Fibroblast of lung (primary cell): ENCODE measurements at regions not wholly inside any gene's neighbourhood (a gene's known extent, or its start where the extent isn't known, plus 50 kb on each side); places are given as distances from the start of the nearest gene placed in this dataset.

ENCODE experiments used
- DNase-seq, 2 donors: peaks; one replicate each; pipeline versions ENCODE4 v3.0.0 to v3.0.0-alpha.2; 2010; ENCODE audit warnings: low read depth in 2 of 2
- H2AFZ ChIP-seq: 2 replicates; pipeline ENCODE4 v1.5.1; 2012; ENCODE audit warnings: low read length, control low read depth, inconsistent platforms
- H3K27ac ChIP-seq: 2 replicates; pipeline ENCODE4 v1.5.1; 2011; ENCODE audit warnings: low read length, control low read depth; ENCODE audit not compliant: insufficient read depth
- H3K27me3 ChIP-seq: 2 replicates; pipeline ENCODE4 v1.5.1; 2011; ENCODE audit warnings: mild to moderate bottlenecking, low read length; ENCODE audit not compliant: control insufficient read depth, insufficient read depth
- H3K36me3 ChIP-seq: 2 replicates; pipeline ENCODE4 v1.5.1; 2011; ENCODE audit warnings: low read length; ENCODE audit not compliant: control insufficient read depth, insufficient read depth
- H3K4me1 ChIP-seq: 2 replicates; pipeline ENCODE4 v1.5.1; 2011; ENCODE audit warnings: low read length; ENCODE audit not compliant: control insufficient read depth, insufficient read depth; ENCODE audit errors: extremely low read depth
- H3K4me2 ChIP-seq: 2 replicates; pipeline ENCODE4 v1.5.1; 2011; ENCODE audit warnings: low read length, control low read depth; ENCODE audit not compliant: insufficient read depth; ENCODE audit errors: extremely low read depth
- H3K4me3 ChIP-seq, 4 experiments: fragments of 200-600 bp in 1 of 4; sonication (generic) in 1 of 4; replicated peaks in 1 of 4; 2 replicates each; pipeline ENCODE4 v1.5.1; 2011 to 2016; ENCODE audit warnings: low read length in 4 of 4, low read depth in 3 of 4, mild to moderate bottlenecking in 3 of 4, control low read depth in 2 of 4, inconsistent platforms in 1 of 4, mixed read lengths in 1 of 4; ENCODE audit not compliant: insufficient read depth in 1 of 4; ENCODE audit errors: control extremely low read depth in 1 of 4
- H3K79me2 ChIP-seq: 2 replicates; pipeline ENCODE4 v1.5.1; 2012; ENCODE audit warnings: mild to moderate bottlenecking, low read length, inconsistent platforms; ENCODE audit not compliant: control insufficient read depth, insufficient read depth
- H3K9ac ChIP-seq: 2 replicates; pipeline ENCODE4 v1.5.1; 2011; ENCODE audit warnings: mild to moderate bottlenecking, low read length, control low read depth; ENCODE audit not compliant: insufficient read depth
- H3K9me3 ChIP-seq: 2 replicates; pipeline ENCODE4 v1.5.1; 2012; ENCODE audit warnings: low read depth, low read length; ENCODE audit not compliant: control insufficient read depth, insufficient read depth
- H4K20me1 ChIP-seq: 2 replicates; pipeline ENCODE4 v1.5.1; 2011; ENCODE audit warnings: low read length; ENCODE audit not compliant: control insufficient read depth, insufficient read depth; ENCODE audit errors: extremely low read depth
- EZH2 ChIP-seq: IDR thresholded peaks from 2 replicates; pipeline ENCODE4 v1.5.1; 2012; ENCODE audit warnings: low read length, control low read depth, mild to moderate bottlenecking; ENCODE audit errors: missing control alignments
- TF ChIP-seq, protein P1 (sequence below), 2 donors: IDR thresholded peaks in 1 of 2; conservative IDR thresholded peaks in 1 of 2; 1 replicate in 1 of 2; 2 replicates in 1 of 2; pipeline ENCODE4 v1.5.1; 2011 to 2012; ENCODE audit warnings: low read length in 2 of 2, control low read depth in 1 of 2, inconsistent platforms in 1 of 2, low read depth in 1 of 2, mild to moderate bottlenecking in 1 of 2

DNA sequence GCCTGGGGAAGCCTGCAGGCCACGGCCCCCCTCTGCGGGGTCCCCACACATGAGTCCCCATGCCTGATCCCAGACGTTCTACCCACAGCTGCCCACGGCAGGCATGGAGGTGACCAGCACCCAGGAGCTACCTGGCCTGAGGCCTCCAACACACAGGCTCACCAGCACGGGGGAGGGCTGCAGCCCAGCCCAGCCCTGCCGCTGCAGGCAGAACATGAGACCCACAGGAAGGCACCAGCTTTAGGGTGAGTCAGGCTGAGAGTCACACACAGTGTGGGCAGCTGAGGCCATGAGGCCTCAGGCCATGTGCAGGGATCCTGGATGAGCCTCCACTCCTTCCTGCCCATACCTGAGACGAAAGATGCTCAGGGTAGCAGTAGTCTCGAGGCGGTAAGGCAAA, 121.1 kb downstream of the PSMG1 start:
- Histone ChIP-seq H3K9me3 (no peaks in the 10 kb centered on the region), H3K4me2 (no peak overlapping the region), H3K4me3 (no peak overlapping the region), H3K4me1 (no peaks in the 10 kb centered on the region), H3K79me2 (no peaks in the 10 kb centered on the region), H2AFZ (no peak overlapping the region), H3K27ac (no peak overlapping the region), H3K27me3 (no peaks in the 10 kb centered on the region), H4K20me1 (no peaks in the 10 kb centered on the region), H3K9ac (no peak overlapping the region), H3K36me3 (no peaks in the 10 kb centered on the region)
- no peak for DNase-seq
- no peak for TF ChIP-seq EZH2
- TF ChIP-seq, protein P1, sequence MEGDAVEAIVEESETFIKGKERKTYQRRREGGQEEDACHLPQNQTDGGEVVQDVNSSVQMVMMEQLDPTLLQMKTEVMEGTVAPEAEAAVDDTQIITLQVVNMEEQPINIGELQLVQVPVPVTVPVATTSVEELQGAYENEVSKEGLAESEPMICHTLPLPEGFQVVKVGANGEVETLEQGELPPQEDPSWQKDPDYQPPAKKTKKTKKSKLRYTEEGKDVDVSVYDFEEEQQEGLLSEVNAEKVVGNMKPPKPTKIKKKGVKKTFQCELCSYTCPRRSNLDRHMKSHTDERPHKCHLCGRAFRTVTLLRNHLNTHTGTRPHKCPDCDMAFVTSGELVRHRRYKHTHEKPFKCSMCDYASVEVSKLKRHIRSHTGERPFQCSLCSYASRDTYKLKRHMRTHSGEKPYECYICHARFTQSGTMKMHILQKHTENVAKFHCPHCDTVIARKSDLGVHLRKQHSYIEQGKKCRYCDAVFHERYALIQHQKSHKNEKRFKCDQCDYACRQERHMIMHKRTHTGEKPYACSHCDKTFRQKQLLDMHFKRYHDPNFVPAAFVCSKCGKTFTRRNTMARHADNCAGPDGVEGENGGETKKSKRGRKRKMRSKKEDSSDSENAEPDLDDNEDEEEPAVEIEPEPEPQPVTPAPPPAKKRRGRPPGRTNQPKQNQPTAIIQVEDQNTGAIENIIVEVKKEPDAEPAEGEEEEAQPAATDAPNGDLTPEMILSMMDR (conservative IDR thresholded peaks at IDR 0.05 in 1 of 2, IDR thresholded peaks at IDR 0.05 in 1 of 2; ENCODE audit: low read depth in 1 of 2, low read length in 2 of 2) = no peak

GRCh38 chr21:39061766-39062165, 121.5 kb downstream of the PSMG1 start:
- Histone ChIP-seq H3K27ac (no peak overlapping the region), H4K20me1 (no peaks in the 10 kb centered on the region), H2AFZ (no peak overlapping the region), H3K27me3 (no peaks in the 10 kb centered on the region), H3K9ac (no peak overlapping the region), H3K4me2 (no peak overlapping the region), H3K4me3 (no peak overlapping the region), H3K9me3 (no peaks in the 10 kb centered on the region), H3K79me2 (no peaks in the 10 kb centered on the region), H3K36me3 (no peaks in the 10 kb centered on the region), H3K4me1 (no peaks in the 10 kb centered on the region)
- DNase-seq = no peak
- no peak for TF ChIP-seq EZH2
- TF ChIP-seq, protein P1 (conservative IDR thresholded peaks at IDR 0.05 in 1 of 2, IDR thresholded peaks at IDR 0.05 in 1 of 2; ENCODE audit: low read depth in 1 of 2, low read length in 2 of 2) = no peak

GRCh38 chr21:39060485-39061083, 122.7 kb downstream of the PSMG1 start:
- Histone ChIP-seq H3K4me3 (no peak overlapping the region), H3K27ac (no peak overlapping the region), H3K79me2 (no peaks in the 10 kb centered on the region), H4K20me1 (no peaks in the 10 kb centered on the region), H3K4me1 (no peaks in the 10 kb centered on the region), H2AFZ (no peak overlapping the region), H3K36me3 (no peaks in the 10 kb centered on the region), H3K4me2 (no peak overlapping the region), H3K27me3 (no peaks in the 10 kb centered on the region), H3K9ac (no peak overlapping the region), H3K9me3 (no peaks in the 10 kb centered on the region)
- TF ChIP-seq, protein P1 (conservative IDR thresholded peaks at IDR 0.05 in 1 of 2, IDR thresholded peaks at IDR 0.05 in 1 of 2; ENCODE audit: low read depth in 1 of 2, low read length in 2 of 2) = no peak
- no peak for TF ChIP-seq EZH2
- no peak for DNase-seq
